Neuronal stem cell (in vitro differentiated cells): ENCODE measurements at regions not wholly inside any gene's neighbourhood (a gene's known extent, or its start where the extent isn't known, plus 50 kb on each side); places are given as distances from the start of the nearest gene placed in this dataset.

Experiments
- DNase-seq: peaks from one replicate; pipeline ENCODE4 v3.0.0-alpha.2; 2013; ENCODE audit warnings: low spot score
- H2AFZ ChIP-seq: one replicate; pipeline ENCODE4 v1.6.1; 2013; ENCODE audit warnings: mild to moderate bottlenecking, low read length, inconsistent platforms
- H2AK5ac ChIP-seq: 2 replicates; pipeline ENCODE4 v1.6.1; 2013; ENCODE audit warnings: low read depth, mild to moderate bottlenecking, inconsistent platforms, low read length, moderate library complexity, mixed read lengths
- H2BK120ac ChIP-seq: 2 replicates; pipeline ENCODE4 v1.6.1; 2013; ENCODE audit warnings: low read depth, mild to moderate bottlenecking, inconsistent platforms, low read length, moderate library complexity, mixed read lengths
- H2BK12ac ChIP-seq: one replicate; pipeline ENCODE4 v1.6.1; 2013; ENCODE audit warnings: low read length, inconsistent platforms
- H2BK15ac ChIP-seq: 2 replicates; pipeline ENCODE4 v1.6.1; 2013; ENCODE audit warnings: mild to moderate bottlenecking, low read length, inconsistent platforms, mixed read lengths
- H2BK5ac ChIP-seq: one replicate; pipeline ENCODE4 v1.6.1; 2013; ENCODE audit warnings: inconsistent platforms, mild to moderate bottlenecking, low read length, moderate library complexity
- H3K14ac ChIP-seq: one replicate; pipeline ENCODE4 v1.6.1; 2013; ENCODE audit warnings: low read length, inconsistent platforms
- H3K18ac ChIP-seq: 2 replicates; pipeline ENCODE4 v1.6.1; 2013; ENCODE audit warnings: low read length, inconsistent platforms
- H3K23ac ChIP-seq: 2 replicates; pipeline ENCODE4 v1.6.1; 2013; ENCODE audit warnings: low read depth, mild to moderate bottlenecking, mixed read lengths, low read length, inconsistent platforms; ENCODE audit not compliant: poor library complexity
- H3K27ac ChIP-seq: replicated peaks from 3 replicates; pipeline ENCODE4 v1.5.1; 2013; ENCODE audit warnings: low read length, inconsistent platforms
- H3K27me3 ChIP-seq, 3 experiments: 2 replicates each; pipeline ENCODE4 v1.6.1; 2013; ENCODE audit warnings: low read length in 3 of 3, mild to moderate bottlenecking in 2 of 3, inconsistent platforms in 1 of 3, low read depth in 1 of 3, mixed read lengths in 1 of 3, moderate library complexity in 1 of 3; ENCODE audit not compliant: control insufficient read depth in 3 of 3, insufficient read depth in 3 of 3
- H3K36me3 ChIP-seq, 2 donors: replicated peaks in 1 of 2; 2 replicates each; pipeline ENCODE4 v1.6.1; 2013; ENCODE audit warnings: low read length in 2 of 2; ENCODE audit not compliant: control insufficient read depth in 2 of 2, insufficient read depth in 2 of 2
- H3K4ac ChIP-seq: 2 replicates; pipeline ENCODE4 v1.6.1; 2013; ENCODE audit warnings: inconsistent platforms, mild to moderate bottlenecking, low read length, moderate library complexity
- H3K4me1 ChIP-seq, 2 donors: 1 replicate in 1 of 2; 2 replicates in 1 of 2; pipeline ENCODE4 v1.6.1; 2013; ENCODE audit warnings: low read length in 2 of 2, low read depth in 1 of 2; ENCODE audit not compliant: control insufficient read depth in 2 of 2, insufficient read depth in 1 of 2
- H3K4me2 ChIP-seq: one replicate; pipeline ENCODE4 v1.6.1; 2013; ENCODE audit warnings: mild to moderate bottlenecking, low read length, inconsistent platforms; ENCODE audit not compliant: insufficient read depth, poor library complexity, severe bottlenecking
- H3K4me3 ChIP-seq, 2 donors: 2 replicates each; pipeline ENCODE4 v1.5.1; 2013; ENCODE audit warnings: low read length in 2 of 2, mild to moderate bottlenecking in 2 of 2, inconsistent platforms in 1 of 2, moderate library complexity in 1 of 2
- H3K79me1 ChIP-seq: one replicate; pipeline ENCODE4 v1.6.1; 2013; ENCODE audit warnings: low read depth, mild to moderate bottlenecking, inconsistent platforms, low read length, moderate library complexity
- H3K9ac ChIP-seq: one replicate; pipeline ENCODE4 v1.6.1; 2013; ENCODE audit warnings: mild to moderate bottlenecking, low read depth, low read length, inconsistent platforms; ENCODE audit not compliant: poor library complexity
- H3K9me3 ChIP-seq, 2 donors: replicated peaks in 1 of 2; 2 replicates each; pipeline versions ENCODE3 to v1.6.1; 2013; ENCODE audit warnings: low read length in 2 of 2, mild to moderate bottlenecking in 2 of 2, inconsistent platforms in 1 of 2, low read depth in 1 of 2, mixed read lengths in 1 of 2, moderate library complexity in 1 of 2; ENCODE audit not compliant: control insufficient read depth in 2 of 2, insufficient read depth in 1 of 2
- H4K8ac ChIP-seq: one replicate; pipeline ENCODE4 v1.6.1; 2013; ENCODE audit warnings: low read depth, mild to moderate bottlenecking, inconsistent platforms, low read length, moderate library complexity
- H4K91ac ChIP-seq: one replicate; pipeline ENCODE4 v1.6.1; 2013; ENCODE audit warnings: low read length, low read depth, mild to moderate bottlenecking, inconsistent platforms; ENCODE audit not compliant: poor library complexity
- WGBS, 2 donors: extraction: QIAGEN DNeasy Blood & Tissue Kit; methylation state at CpG; one replicate each; pipeline ENCODE4 v1.1.7; 2013; ENCODE audit warnings: missing lambda C conversion rate in 2 of 2, mixed read lengths in 1 of 2; ENCODE audit not compliant: insufficient read length in 2 of 2, insufficient replicate concordance in 1 of 2; ENCODE audit errors: extremely low coverage in 2 of 2; 5-methylcytosine and 5-hydroxymethylcytosine counted together

DNA sequence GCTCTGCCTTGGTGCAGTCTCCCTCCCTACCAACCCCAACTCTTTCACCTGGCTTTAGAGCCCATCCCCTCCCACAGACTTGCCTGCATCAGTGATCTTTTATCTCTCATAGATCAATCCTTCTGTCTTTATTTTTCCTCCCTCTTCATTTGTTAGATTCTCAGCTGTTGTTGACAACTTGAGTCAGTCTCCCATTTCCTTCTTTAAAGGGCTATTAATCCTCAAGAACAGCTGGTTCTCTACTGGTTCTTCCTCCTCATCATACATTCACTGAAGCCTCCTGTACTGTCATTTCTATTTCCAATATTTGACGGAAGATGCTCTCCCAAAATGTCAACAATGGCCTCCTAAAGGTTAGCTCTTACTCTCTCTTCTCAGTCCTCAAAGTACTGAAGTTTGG lies 408.2 kb downstream of the TBC1D4 start:
- Histone ChIP-seq H4K8ac (no peak overlapping the region), H3K23ac (no peak overlapping the region), H3K14ac (no peak overlapping the region), H3K18ac (no peak overlapping the region), H3K27ac (no peak overlapping the region), H3K4ac (no peak overlapping the region), H3K36me3 (no peaks in the 10 kb centered on the region), H3K4me2 (no peak overlapping the region), H4K91ac (no peak overlapping the region), H3K9me3 (peaks cover 0 to 5% of the 10 kb centered on the region in 2 donors), H3K79me1 (no peaks in the 10 kb centered on the region), H2AFZ (peak overlapping the region; percentile 18), H3K4me1 (peaks cover 0 to 5% of the 10 kb centered on the region in 2 donors), H3K27me3 (no peaks in the 10 kb centered on the region), H2BK15ac (no peak overlapping the region), H3K9ac (no peak overlapping the region), H3K4me3 (no peak overlapping the region), H2BK5ac (no peak overlapping the region), H2AK5ac (no peak overlapping the region), H2BK120ac (no peak overlapping the region), H2BK12ac (no peak overlapping the region)
- DNase-seq = no peak
- no CpG with 5 or more reads among the region's 1 CpG for WGBS, 2 donors

DNA sequence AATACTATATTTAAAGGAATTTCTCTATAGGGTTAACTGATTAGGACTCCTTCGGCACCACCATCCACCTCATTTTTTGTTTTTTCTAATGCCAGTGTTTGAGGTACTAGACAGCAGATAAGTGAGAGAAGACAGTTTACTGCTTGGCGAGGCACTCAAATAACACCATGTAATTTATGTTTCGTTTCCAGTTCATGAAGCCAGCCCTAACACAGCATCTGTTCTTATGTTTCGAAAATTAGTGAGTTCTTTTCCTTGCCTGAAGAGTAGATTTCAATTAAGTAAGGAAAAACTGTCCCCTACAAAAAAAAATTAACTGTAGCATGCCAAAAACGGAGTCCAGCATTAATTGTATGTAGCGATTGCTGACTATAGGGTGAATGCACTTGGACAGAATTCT lies 409.1 kb downstream of the TBC1D4 start:
- Histone ChIP-seq H3K36me3 (no peaks in the 10 kb centered on the region), H2BK15ac (no peak overlapping the region), H3K27ac (no peak overlapping the region), H3K14ac (no peak overlapping the region), H2BK5ac (no peak overlapping the region), H3K4ac (no peak overlapping the region), H3K9me3 (peaks cover 0 to 4% of the 10 kb centered on the region in 2 donors), H4K91ac (no peak overlapping the region), H3K23ac (no peak overlapping the region), H2AK5ac (no peak overlapping the region), H3K9ac (no peak overlapping the region), H3K4me1 (peaks cover 0 to 5% of the 10 kb centered on the region in 2 donors), H3K18ac (no peak overlapping the region), H2BK120ac (no peak overlapping the region), H3K27me3 (no peaks in the 10 kb centered on the region), H2AFZ (no peak overlapping the region), H3K4me2 (no peak overlapping the region), H3K79me1 (no peaks in the 10 kb centered on the region), H3K4me3 (no peak overlapping the region), H4K8ac (no peak overlapping the region), H2BK12ac (no peak overlapping the region)
- no CpG with 5 or more reads among the region's 6 CpGs for WGBS, 2 donors
- DNase-seq = no peak

DNA sequence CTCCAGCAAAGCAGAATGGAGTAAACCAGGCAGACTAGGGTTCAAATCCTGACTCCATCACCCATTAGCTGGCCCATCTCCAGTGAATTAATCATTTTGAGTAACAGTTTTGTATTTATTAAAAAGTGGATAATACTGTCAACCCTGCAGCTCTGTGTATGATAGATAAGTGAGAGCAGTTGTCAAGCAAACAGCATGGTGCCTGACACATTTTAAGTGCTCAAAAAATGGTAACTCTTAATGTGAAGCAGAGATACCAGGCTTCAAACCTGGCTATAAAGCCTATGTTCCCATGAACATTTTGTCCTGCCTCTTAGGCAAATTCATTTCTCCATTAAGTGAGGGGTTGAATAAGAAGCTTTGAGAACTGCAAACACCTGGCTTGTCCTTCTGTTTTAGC lies 409.6 kb downstream of the TBC1D4 start:
- no peak overlapping the region for H2BK12ac ChIP-seq
- H3K23ac ChIP-seq = no peak overlapping the region
- DNase-seq = no peak
- no peak overlapping the region for H3K4me3 ChIP-seq
- peaks cover 0 to 4% of the 10 kb centered on the region in 2 donors for H3K9me3 ChIP-seq
- H2BK120ac ChIP-seq = no peak overlapping the region
- H2BK15ac ChIP-seq = no peak overlapping the region
- no peaks in the 10 kb centered on the region for H3K36me3 ChIP-seq
- no peak overlapping the region for H3K4me2 ChIP-seq
- H3K9ac ChIP-seq = no peak overlapping the region
- peaks cover 0 to 5% of the 10 kb centered on the region in 2 donors for H3K4me1 ChIP-seq
- H3K27ac ChIP-seq = no peak overlapping the region
- no peak overlapping the region for H4K8ac ChIP-seq
- no peaks in the 10 kb centered on the region for H3K27me3 ChIP-seq
- no peak overlapping the region for H2AFZ ChIP-seq
- H4K91ac ChIP-seq = no peak overlapping the region
- no peak overlapping the region for H2BK5ac ChIP-seq
- no peak overlapping the region for H2AK5ac ChIP-seq
- H3K79me1 ChIP-seq = no peaks in the 10 kb centered on the region
- H3K4ac ChIP-seq = no peak overlapping the region
- H3K18ac ChIP-seq = no peak overlapping the region
- H3K14ac ChIP-seq = no peak overlapping the region

DNA sequence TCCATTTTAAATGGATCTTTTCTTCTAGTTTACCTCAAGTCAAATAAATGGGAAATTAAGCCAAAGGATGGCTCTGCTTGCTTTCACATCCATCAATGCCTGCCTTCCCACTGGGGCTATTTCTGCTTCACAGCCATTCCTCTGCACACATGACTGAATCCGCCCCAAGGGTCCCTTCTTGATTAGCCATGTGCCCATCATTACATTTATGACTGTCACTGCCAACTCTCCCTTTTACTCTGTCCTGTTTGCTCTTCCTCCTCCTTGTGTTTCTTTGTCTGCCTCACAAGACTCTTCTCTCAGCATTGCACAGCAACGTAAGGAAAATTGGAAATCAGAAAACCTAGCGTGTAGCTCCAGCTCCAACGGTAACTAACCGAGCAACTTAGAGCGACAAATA lies 410.2 kb downstream of the TBC1D4 start:
- no peak overlapping the region for H3K23ac ChIP-seq
- no peak overlapping the region for H2BK12ac ChIP-seq
- H2AFZ ChIP-seq = peak overlapping the region; percentile 39
- H3K79me1 ChIP-seq = no peaks in the 10 kb centered on the region
- H3K14ac ChIP-seq = no peak overlapping the region
- H3K9ac ChIP-seq = no peak overlapping the region
- no peak for DNase-seq
- no peaks in the 10 kb centered on the region for H3K36me3 ChIP-seq
- no peak overlapping the region for H2BK120ac ChIP-seq
- no peak overlapping the region for H4K91ac ChIP-seq
- no CpG with 5 or more reads among the region's 6 CpGs for whole genome bisulfite sequencing, 2 donors
- H3K27me3 ChIP-seq = no peaks in the 10 kb centered on the region
- no peak overlapping the region for H3K4me3 ChIP-seq
- H3K18ac ChIP-seq = no peak overlapping the region
- H2BK5ac ChIP-seq = no peak overlapping the region
- peaks cover 0 to 5% of the 10 kb centered on the region in 2 donors for H3K4me1 ChIP-seq
- peaks cover 0 to 4% of the 10 kb centered on the region in 2 donors for H3K9me3 ChIP-seq
- H4K8ac ChIP-seq = no peak overlapping the region
- H3K27ac ChIP-seq = no peak overlapping the region
- no peak overlapping the region for H3K4ac ChIP-seq
- H2BK15ac ChIP-seq = no peak overlapping the region
- no peak overlapping the region for H2AK5ac ChIP-seq
- no peak overlapping the region for H3K4me2 ChIP-seq
